ENCODE measurements at regions not wholly inside any gene's neighbourhood (a gene's known extent, or its start where the extent isn't known, plus 50 kb on each side); places are given as distances from the start of the nearest gene placed in this dataset.

DNA sequence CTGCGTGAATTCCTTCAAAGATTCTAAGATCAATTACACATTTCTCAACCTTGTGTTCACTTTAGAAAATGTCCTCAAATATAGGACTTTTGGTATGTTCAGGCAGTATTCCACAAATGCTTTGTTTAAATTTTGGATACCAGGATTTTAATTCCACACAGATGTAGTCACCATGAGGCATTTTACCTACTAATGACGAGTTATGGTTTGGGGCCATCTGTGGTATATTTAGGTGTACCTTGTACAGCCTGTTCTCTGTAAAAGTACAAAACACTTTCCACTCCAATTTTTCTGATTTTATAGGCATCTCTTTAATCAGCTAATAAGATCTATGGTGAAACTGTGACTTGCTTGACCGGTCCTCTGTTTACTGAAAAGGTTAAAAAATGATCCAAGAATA is 275.7 kb upstream of the PRICKLE1 start:
- TF ChIP-seq, protein P1, sequence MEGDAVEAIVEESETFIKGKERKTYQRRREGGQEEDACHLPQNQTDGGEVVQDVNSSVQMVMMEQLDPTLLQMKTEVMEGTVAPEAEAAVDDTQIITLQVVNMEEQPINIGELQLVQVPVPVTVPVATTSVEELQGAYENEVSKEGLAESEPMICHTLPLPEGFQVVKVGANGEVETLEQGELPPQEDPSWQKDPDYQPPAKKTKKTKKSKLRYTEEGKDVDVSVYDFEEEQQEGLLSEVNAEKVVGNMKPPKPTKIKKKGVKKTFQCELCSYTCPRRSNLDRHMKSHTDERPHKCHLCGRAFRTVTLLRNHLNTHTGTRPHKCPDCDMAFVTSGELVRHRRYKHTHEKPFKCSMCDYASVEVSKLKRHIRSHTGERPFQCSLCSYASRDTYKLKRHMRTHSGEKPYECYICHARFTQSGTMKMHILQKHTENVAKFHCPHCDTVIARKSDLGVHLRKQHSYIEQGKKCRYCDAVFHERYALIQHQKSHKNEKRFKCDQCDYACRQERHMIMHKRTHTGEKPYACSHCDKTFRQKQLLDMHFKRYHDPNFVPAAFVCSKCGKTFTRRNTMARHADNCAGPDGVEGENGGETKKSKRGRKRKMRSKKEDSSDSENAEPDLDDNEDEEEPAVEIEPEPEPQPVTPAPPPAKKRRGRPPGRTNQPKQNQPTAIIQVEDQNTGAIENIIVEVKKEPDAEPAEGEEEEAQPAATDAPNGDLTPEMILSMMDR (IDR thresholded peaks at IDR 0.05 in 2 of 3, conservative IDR thresholded peaks at IDR 0.05 in 1 of 3; ENCODE audit: borderline replicate concordance in 1 of 3, insufficient read depth in 1 of 3, low read depth in 2 of 3, low read length in 2 of 3) = no peak
- TF ChIP-seq SIN3A (IDR thresholded peaks at IDR 0.05; ENCODE audit: low read depth) (no peak), ZFX (IDR thresholded peaks at IDR 0.05) (no peak), SP1 (IDR thresholded peaks at IDR 0.05; ENCODE audit: low read depth) (no peak), POLR2A (IDR thresholded peaks at IDR 0.05; ENCODE audit: borderline replicate concordance, extremely low read depth, insufficient read depth, insufficient read length) (no peak)
